PC-9 (cell line): ENCODE measurements at regions not wholly inside any gene's neighbourhood (a gene's known extent, or its start where the extent isn't known, plus 50 kb on each side); places are given as distances from the start of the nearest gene placed in this dataset.
"Not testable (repeated sequence)": the region's sequence is repeated elsewhere in the genome, so short reads cannot be mapped to it uniquely, and the experiment has no call there.

Experiments used
- BruUV-seq: library from RNA; stranded (reverse); fragments of 400-500 nt; replicated peaks from 2 replicates; lab custom pipeline; 2021; lab: Mats Ljungman, UMichigan
- CTCF ChIA-PET: fragments of 300-600 bp; sonication (Branson Sonifier 250); formaldehyde crosslinking; loops from one replicate; lab custom pipeline; 2022; ENCODE audit warnings: antibody characterized with exemption; lab: Charles Lee
- POLR2A ChIA-PET: fragments of 300-600 bp; sonication (Branson Sonifier 250); formaldehyde crosslinking; loops from one replicate; lab custom pipeline; 2022; ENCODE audit warnings: antibody characterized with exemption; ENCODE audit not compliant: unreplicated experiment; lab: Charles Lee
- DNase-seq, 2 experiments: peaks; one replicate each; pipeline versions ENCODE4 v3.0.0 to v3.0.0-alpha.2; 2015 to 2022; ENCODE audit warnings: mixed read lengths in 1 of 2
- H2AFZ ChIP-seq: fragments of 200-600 bp; sonication (generic); 2 replicates; pipeline ENCODE4 v1.8.1; 2017; ENCODE audit warnings: antibody characterized with exemption
- H3F3A ChIP-seq: fragments of 200-600 bp; sonication (generic); 2 replicates; pipeline ENCODE4 v1.8.1; 2017; ENCODE audit warnings: antibody characterized with exemption, mild to moderate bottlenecking, low read depth; ENCODE audit not compliant: insufficient read depth
- H3K27ac ChIP-seq: fragments of 200-600 bp; sonication (generic); 2 replicates; pipeline ENCODE4 v1.6.1; 2016; ENCODE audit warnings: mixed run types
- H3K27me3 ChIP-seq: fragments of 200-600 bp; sonication (generic); 2 replicates; pipeline ENCODE4 v1.6.1; 2016; ENCODE audit warnings: low read depth, mixed run types; ENCODE audit not compliant: insufficient read depth
- H3K36me3 ChIP-seq: fragments of 200-600 bp; sonication (generic); 2 replicates; pipeline ENCODE4 v1.6.1; 2016; ENCODE audit warnings: low read depth, mixed run types
- H3K4me1 ChIP-seq: fragments of 200-600 bp; sonication (generic); replicated peaks from 2 replicates; pipeline ENCODE4 v1.6.1; 2016; ENCODE audit warnings: mixed run types; ENCODE audit not compliant: insufficient read depth
- H3K4me2 ChIP-seq: fragments of 200-600 bp; sonication (generic); 2 replicates; pipeline ENCODE4 v1.6.1; 2017; ENCODE audit warnings: mixed run types
- H3K4me3 ChIP-seq: fragments of 200-600 bp; sonication (generic); 2 replicates; pipeline ENCODE4 v1.6.1; 2016; ENCODE audit warnings: mixed run types
- H3K79me2 ChIP-seq: fragments of 200-600 bp; sonication (generic); 2 replicates; pipeline ENCODE4 v1.6.1; 2017; ENCODE audit warnings: low read depth, mixed run types
- H3K9me2 ChIP-seq: fragments of 200-600 bp; sonication (generic); 2 replicates; pipeline ENCODE4 v1.8.1; 2017; ENCODE audit warnings: mild to moderate bottlenecking; ENCODE audit not compliant: insufficient read depth
- H3K9me3 ChIP-seq: fragments of 200-600 bp; sonication (generic); 2 replicates; pipeline ENCODE4 v1.8.1; 2016; ENCODE audit warnings: low read depth; ENCODE audit not compliant: insufficient read depth
- H4K20me1 ChIP-seq: fragments of 200-600 bp; sonication (generic); 2 replicates; pipeline ENCODE4 v1.8.1; 2017; ENCODE audit not compliant: insufficient read depth
- CTCF ChIP-seq: fragments of 200-600 bp; sonication (generic); conservative IDR thresholded peaks from 2 replicates; pipeline ENCODE4 v1.6.1; 2017; ENCODE audit warnings: mixed run types, antibody characterized with exemption, mild to moderate bottlenecking, moderate library complexity
- EZH2 ChIP-seq: fragments of 200-600 bp; sonication (generic); IDR thresholded peaks from 2 replicates; pipeline ENCODE4 v1.8.0; 2017; ENCODE audit warnings: antibody characterized with exemption, low read depth
- intact Hi-C: fragments of 100-400 bp; cut with micrococcal nuclease; formaldehyde crosslinking; loops from one replicate; pipeline ENCODE4 v1.10.0; 2022; ENCODE audit not compliant: unreplicated experiment

- no peak overlapping the region for H2AFZ ChIP-seq
- BruUV-seq: no TSS peak
- TF ChIP-seq EZH2 (no peak), CTCF (no peak)
Measured at GRCh38 chr15:75114796-75115195, 86.9 kb upstream of the C15orf39 start.

DNA sequence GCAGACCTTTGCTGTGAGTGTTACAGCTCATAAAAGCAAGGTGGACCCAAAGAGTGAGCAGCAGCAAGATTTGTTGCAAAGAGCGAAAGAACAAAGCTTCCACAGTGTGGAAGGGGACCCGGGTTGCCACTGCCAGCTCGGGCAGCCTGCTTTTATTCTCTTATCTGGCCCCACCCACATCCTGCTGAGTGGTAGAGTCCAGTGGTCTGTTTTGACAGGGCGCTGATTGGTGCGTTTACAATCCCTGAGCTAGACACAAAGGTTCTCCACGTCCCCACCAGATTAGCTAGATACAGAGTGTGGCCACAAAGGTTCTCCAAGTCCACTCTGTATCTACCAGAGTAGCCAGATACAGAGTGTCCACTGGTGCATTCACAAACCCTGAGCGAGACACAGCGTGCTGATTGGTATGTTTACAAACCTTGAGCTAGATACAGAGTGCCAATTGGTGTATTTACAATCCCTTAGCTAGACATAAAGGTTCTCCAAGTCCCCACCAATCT is 86.2 kb upstream of the C15orf39 start:
- CTCF ChIA-PET: interaction anchor here (0.6 kb wide), 1 partner anchor 51 kb away, joined by 5 read pairs; no protein-coding TSS in a partner anchor
- H2AFZ ChIP-seq, H3K9me3 ChIP-seq, H3K27me3 ChIP-seq, H3K79me2 ChIP-seq, BruUV-seq, H3K4me3 ChIP-seq, POLR2A ChIA-PET, H3K4me2 ChIP-seq, H3K36me3 ChIP-seq, H4K20me1 ChIP-seq, DNase-seq, intact Hi-C loops, H3K9me2 ChIP-seq, H3K27ac ChIP-seq: not testable (repeated sequence)
- Histone ChIP-seq H3F3A (peaks cover 13% of the 10 kb centered on the region), H3K4me1 (peaks cover 24% of the 10 kb centered on the region)

More at GRCh38 chr15:75114796-75115195, 86.9 kb upstream of the C15orf39 start:
- H3K4me2 ChIP-seq: no peak overlapping the region
- POLR2A ChIA-PET: no interaction called here
- peaks cover 31% of the 10 kb centered on the region for H3K4me1 ChIP-seq
- H3K4me3 ChIP-seq: no peak overlapping the region
- no peaks in the 10 kb centered on the region for H3K36me3 ChIP-seq
- no peaks in the 10 kb centered on the region; the same call in 1 of the 2 replicates for H3K9me3 ChIP-seq
- no peaks in the 10 kb centered on the region for H3K27me3 ChIP-seq
- no peaks in the 10 kb centered on the region for H3K79me2 ChIP-seq
- DNase-seq: no peak
- H4K20me1 ChIP-seq: no peaks in the 10 kb centered on the region
- no peaks in the 10 kb centered on the region for H3K9me2 ChIP-seq
- H3F3A ChIP-seq: peaks cover 13% of the 10 kb centered on the region
- intact Hi-C loops: no loop called here
- CTCF ChIA-PET: no interaction called here
- no peak overlapping the region for H3K27ac ChIP-seq

DNA sequence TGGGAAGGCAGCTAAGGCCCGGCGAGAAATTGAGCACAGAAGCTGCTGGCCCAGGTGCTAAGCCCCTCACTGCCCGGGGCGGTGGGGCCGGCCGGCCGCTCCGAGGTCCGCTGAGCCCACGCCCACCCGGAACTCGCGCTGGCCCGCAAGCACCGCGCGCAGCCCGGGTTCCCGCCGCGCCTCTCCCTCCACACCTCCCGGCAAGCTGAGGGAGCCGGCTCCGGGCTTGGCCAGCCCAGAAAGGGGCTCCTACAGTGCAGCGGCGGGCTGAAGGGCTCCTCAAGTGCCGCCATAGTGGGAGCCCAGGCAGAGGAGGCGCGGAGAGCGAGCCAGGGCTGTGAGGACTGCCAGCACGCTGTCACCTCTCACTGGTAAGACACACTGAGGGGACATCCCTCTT is 85.5 kb upstream of the C15orf39 start:
- H3K27me3 ChIP-seq, intact Hi-C loops, H3K9me2 ChIP-seq, DNase-seq, H3K9me3 ChIP-seq, H3K4me2 ChIP-seq, BruUV-seq, H2AFZ ChIP-seq, POLR2A ChIA-PET, H3K4me3 ChIP-seq, H3K36me3 ChIP-seq, H3K79me2 ChIP-seq, H4K20me1 ChIP-seq, H3K27ac ChIP-seq: not testable (repeated sequence)
- CTCF ChIA-PET: interaction anchor here (0.6 kb wide), 1 partner anchor 50 kb away, joined by 5 read pairs; no protein-coding TSS in a partner anchor
- peaks cover 13% of the 10 kb centered on the region for H3F3A ChIP-seq
- H3K4me1 ChIP-seq: peaks cover 18% of the 10 kb centered on the region

DNA sequence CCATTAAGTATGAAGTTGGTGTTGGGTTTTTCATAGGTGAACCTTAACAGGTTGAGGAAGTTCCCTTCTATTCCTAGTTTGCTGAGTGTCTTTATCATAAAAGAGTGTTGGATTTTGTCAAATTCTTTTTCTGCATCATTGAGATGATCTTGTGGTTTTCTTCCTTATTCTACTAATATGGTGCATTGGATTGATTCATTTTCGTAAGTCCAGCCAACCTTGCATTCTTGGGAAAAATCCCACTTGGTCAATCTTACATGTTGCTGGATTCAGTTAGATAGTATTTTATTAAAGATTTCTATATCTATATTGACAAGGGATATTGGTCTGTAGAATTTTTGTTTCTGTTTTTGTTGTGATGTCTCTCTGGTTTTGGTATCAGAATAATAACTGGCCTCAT is 83.7 kb upstream of the C15orf39 start:
- H3K4me1 ChIP-seq: peaks cover 8% of the 10 kb centered on the region
- intact Hi-C loops: no loop called here
- H2AFZ ChIP-seq: no peak overlapping the region
- no peaks in the 10 kb centered on the region for H4K20me1 ChIP-seq
- ChIA-PET POLR2A (no interaction called here), CTCF (no interaction called here)
- no peak overlapping the region for H3K4me3 ChIP-seq
- BruUV-seq: no TSS peak
- H3K9me2 ChIP-seq: no peaks in the 10 kb centered on the region
- no peak for DNase-seq
- peaks cover 5% of the 10 kb centered on the region for H3F3A ChIP-seq
- no peaks in the 10 kb centered on the region for H3K79me2 ChIP-seq
- H3K36me3 ChIP-seq: no peaks in the 10 kb centered on the region
- no peaks in the 10 kb centered on the region; the same call in 1 of the 2 replicates for H3K9me3 ChIP-seq
- no peaks in the 10 kb centered on the region for H3K27me3 ChIP-seq
- H3K27ac ChIP-seq: no peak overlapping the region
- TF ChIP-seq CTCF: no peak
- TF ChIP-seq EZH2: no peak
- H3K4me2 ChIP-seq: no peak overlapping the region

DNA sequence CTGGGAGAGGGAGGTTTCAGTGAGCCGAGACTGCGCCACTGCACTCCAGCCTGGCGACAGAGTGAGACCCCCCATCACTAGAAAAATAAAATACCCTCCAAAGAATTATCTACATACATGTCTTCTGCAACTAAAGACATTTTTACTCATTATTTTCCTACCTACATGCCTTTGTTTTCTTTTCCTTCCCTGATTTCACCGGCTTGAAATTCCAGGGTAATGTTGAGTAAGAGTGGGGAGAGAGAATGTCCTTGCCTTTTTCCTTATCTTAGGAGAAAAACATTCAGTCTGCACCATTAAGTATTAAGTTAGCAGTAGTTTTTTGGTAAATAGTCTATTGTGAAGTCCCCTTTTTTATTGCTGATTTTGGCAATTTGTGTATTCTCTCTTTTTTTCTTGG is 82.4 kb upstream of the C15orf39 start:
- intact Hi-C loops, H3K27me3 ChIP-seq, H2AFZ ChIP-seq, BruUV-seq, CTCF ChIA-PET, DNase-seq, H3K9me3 ChIP-seq, H4K20me1 ChIP-seq, H3F3A ChIP-seq, H3K36me3 ChIP-seq, H3K79me2 ChIP-seq, POLR2A ChIA-PET, H3K9me2 ChIP-seq, H3K4me2 ChIP-seq, H3K27ac ChIP-seq, H3K4me3 ChIP-seq: not testable (repeated sequence)
- peaks cover 18% of the 10 kb centered on the region for H3K4me1 ChIP-seq
